GM12865 (cell line): ENCODE measurements at regions not wholly inside any gene's neighbourhood (a gene's known extent, or its start where the extent isn't known, plus 50 kb on each side); places are given as distances from the start of the nearest gene placed in this dataset.

Experiments
- DNase-seq: peaks from one replicate; pipeline ENCODE4 v3.0.0; 2010; ENCODE audit warnings: low read depth
- H3K4me3 ChIP-seq: 2 replicates; pipeline ENCODE4 v1.5.1; 2011; ENCODE audit warnings: mild to moderate bottlenecking, low read depth, low read length, control low read depth
- TF ChIP-seq, protein P1 (sequence below): IDR thresholded peaks from 2 replicates; pipeline ENCODE4 v1.5.1; 2011; ENCODE audit warnings: low read length, control low read depth, low read depth, inconsistent platforms; ENCODE audit not compliant: insufficient read depth; ENCODE audit errors: missing control alignments

DNA sequence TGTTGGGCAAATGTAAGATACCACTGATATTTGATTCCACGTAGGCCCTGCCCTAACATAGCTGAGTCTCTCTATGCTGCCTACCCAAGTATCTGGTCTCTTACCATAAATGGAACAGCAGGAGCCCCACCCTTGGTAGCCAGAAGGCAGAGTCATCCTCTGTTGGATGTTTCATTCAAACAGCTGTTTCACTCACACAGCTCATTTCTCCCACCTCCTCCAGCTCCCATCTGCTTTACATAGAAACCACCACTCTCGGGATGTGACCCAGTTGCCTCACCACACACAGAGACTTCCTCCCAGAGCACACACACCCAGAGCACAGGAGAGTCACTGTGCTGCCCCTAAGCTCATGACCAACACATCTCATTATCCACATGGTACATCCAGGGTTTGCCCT is 165.3 kb downstream of the TMEM167A start:
- TF ChIP-seq, protein P1, sequence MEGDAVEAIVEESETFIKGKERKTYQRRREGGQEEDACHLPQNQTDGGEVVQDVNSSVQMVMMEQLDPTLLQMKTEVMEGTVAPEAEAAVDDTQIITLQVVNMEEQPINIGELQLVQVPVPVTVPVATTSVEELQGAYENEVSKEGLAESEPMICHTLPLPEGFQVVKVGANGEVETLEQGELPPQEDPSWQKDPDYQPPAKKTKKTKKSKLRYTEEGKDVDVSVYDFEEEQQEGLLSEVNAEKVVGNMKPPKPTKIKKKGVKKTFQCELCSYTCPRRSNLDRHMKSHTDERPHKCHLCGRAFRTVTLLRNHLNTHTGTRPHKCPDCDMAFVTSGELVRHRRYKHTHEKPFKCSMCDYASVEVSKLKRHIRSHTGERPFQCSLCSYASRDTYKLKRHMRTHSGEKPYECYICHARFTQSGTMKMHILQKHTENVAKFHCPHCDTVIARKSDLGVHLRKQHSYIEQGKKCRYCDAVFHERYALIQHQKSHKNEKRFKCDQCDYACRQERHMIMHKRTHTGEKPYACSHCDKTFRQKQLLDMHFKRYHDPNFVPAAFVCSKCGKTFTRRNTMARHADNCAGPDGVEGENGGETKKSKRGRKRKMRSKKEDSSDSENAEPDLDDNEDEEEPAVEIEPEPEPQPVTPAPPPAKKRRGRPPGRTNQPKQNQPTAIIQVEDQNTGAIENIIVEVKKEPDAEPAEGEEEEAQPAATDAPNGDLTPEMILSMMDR: no peak
- DNase-seq: peak; percentile 13
- no peak overlapping the region for H3K4me3 ChIP-seq

DNA sequence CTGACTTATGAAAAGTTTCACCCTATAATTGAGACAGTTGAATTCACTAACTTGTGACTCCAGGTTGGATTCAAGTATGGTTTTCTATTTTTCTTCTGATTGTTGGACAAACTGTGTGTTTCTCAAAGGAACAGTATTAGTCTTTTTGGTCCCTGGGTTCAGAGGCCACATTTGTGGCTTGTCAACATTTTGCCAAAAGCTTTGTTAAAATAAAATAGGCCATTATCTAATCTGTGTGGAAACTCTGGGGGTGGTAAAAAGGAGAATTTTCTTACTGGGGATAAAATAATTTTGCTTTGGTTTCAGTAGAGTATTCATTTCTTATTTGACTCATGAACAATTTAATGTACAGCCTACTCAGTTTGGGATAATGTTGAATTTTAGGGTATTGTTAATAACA is 166.3 kb downstream of the TMEM167A start:
- no peak overlapping the region for H3K4me3 ChIP-seq
- DNase-seq: no peak
- TF ChIP-seq, protein P1: no peak

DNA sequence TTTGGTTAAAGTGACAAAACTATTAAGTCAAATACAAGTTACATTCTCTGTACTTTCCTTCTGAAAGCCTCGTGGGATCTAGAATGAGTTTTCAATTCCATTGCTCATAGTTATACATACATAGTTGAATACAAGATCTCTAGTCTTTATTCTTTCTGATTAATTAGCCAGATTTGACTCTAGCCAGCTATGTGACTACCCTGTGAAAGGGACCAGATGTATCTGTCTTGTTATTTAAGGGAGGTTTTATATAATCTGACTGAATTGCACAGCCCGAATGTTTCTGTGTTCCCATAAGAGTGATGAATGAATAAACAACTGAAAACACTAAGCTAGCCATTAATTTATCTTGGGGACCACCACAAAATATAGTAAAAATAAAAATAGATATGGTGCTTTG is 166.7 kb downstream of the TMEM167A start:
- H3K4me3 ChIP-seq: no peak overlapping the region
- no peak for DNase-seq
- TF ChIP-seq, protein P1: no peak

DNA sequence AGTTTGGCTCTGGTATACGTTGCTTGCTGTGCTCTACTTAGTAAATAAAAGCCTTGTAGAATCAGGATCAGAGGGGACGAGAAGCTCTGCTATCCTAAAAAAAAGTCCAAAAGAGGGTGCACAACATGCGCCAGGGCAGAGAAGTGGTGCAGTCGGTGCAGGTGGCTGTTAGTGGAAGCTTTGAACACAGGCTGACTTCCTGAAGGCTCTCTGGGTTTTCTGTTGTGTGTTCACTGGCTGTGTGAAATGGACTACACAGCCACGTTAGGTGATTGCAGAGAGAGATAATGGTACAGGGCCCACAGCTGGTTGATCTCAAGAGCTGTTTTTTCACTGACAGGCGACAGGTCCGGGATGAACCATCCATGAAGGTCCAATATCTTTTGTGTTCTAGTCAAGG is 167.4 kb downstream of the TMEM167A start:
- no peak overlapping the region for H3K4me3 ChIP-seq
- DNase-seq: no peak
- TF ChIP-seq, protein P1: no peak

DNA sequence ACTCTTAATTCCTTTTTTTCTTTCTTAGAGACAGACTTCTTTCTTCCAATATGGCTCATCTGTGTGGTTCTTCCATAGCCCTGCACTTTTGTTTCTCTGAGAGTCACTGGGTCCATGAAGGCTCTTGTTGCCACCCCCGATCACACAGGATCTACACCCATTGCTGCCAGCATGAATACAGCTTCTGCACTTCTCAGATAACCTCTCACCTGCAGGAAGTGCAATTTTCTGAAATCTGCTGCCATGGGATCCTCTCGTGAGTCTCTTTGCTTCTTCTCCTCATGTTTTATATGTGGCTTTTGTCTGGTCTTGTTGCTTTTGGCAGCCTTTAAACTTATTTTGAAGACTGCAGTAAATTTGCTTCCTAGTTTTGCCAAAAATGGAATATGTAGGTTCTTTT is 171.2 kb downstream of the TMEM167A start:
- TF ChIP-seq, protein P1: no peak
- DNase-seq: no peak

DNA sequence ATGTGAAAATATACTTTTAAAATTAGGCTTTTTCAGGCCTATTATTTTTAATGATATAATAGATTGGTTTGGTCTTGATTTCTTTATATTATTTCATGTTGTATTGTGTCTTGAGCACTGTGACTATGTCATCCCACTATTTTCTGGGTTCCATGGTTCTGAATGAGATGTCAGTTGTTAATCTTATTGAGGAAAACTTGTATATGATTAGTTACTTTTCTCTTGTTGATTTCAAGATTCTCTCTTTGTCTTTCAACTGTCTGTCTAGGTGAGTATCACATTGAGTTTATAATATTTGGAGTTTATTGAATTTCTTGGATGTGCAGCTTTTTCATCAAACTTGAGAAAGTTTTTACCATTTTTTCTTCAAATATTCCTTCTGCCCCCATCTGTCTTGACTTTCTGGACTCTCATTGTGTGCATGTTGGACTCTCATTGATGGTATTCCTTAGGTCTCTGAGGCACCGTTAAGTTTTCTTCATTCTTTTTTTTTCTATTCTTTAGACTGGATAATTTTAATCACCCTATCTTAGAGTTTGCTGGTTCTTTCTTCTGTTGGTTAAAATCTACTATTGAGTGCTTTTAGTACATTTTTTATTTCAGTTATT is 175.8 kb downstream of the TMEM167A start:
- no peak for DNase-seq
- H3K4me3 ChIP-seq: no peak overlapping the region
- TF ChIP-seq, protein P1: no peak

More for the DNA sequence above, 171.2 kb downstream of the TMEM167A start:
- H3K4me3 ChIP-seq: no peak overlapping the region

DNA sequence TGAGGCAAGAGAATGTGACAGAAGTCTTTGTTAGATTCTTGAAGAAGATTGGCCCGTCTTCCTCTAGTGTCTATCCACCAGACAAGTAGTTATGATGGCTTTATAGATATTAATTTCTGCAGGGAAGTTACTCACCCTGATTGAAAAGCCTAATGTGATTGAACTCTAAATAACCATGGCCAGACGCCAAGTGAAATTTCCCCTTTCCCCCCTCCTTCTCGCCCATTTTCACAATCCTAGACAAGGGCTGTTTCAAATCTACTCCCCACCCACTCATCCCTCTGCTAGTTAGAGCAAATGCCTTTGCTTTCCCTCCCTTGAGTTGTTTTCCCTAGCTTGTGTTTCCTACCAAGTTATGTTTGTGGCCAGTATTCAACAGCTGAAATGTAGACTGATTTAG is 182.5 kb downstream of the TMEM167A start:
- no peak overlapping the region for H3K4me3 ChIP-seq
- TF ChIP-seq, protein P1: no peak
- no peak for DNase-seq
